ENCODE measurements at regions not wholly inside any gene's neighbourhood (a gene's known extent, or its start where the extent isn't known, plus 50 kb on each side); places are given as distances from the start of the nearest gene placed in this dataset.

DNA sequence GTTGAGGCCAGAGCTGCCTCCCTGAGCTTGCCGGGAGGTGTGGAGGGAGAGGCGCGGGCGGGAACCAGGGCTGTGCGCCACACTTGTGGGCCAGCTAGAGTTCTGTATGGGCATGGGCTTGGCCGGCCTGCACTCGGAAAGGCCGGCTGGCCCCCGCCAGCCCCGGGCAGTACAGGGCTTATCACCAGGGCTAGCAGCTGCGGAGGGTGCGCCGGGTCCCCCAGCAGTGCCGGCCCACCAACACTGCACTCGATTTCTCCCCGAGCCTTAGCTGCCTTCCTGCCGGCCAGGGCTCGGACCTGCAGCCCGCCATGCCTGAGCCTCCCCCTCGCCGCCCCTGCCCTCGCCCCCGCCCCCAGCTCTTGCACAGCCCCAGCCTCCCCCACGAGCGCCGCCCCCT is 472.7 kb downstream of the TFAP2A start:
- TF ChIP-seq, protein P1, sequence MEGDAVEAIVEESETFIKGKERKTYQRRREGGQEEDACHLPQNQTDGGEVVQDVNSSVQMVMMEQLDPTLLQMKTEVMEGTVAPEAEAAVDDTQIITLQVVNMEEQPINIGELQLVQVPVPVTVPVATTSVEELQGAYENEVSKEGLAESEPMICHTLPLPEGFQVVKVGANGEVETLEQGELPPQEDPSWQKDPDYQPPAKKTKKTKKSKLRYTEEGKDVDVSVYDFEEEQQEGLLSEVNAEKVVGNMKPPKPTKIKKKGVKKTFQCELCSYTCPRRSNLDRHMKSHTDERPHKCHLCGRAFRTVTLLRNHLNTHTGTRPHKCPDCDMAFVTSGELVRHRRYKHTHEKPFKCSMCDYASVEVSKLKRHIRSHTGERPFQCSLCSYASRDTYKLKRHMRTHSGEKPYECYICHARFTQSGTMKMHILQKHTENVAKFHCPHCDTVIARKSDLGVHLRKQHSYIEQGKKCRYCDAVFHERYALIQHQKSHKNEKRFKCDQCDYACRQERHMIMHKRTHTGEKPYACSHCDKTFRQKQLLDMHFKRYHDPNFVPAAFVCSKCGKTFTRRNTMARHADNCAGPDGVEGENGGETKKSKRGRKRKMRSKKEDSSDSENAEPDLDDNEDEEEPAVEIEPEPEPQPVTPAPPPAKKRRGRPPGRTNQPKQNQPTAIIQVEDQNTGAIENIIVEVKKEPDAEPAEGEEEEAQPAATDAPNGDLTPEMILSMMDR (IDR thresholded peaks at IDR 0.05 in 8 of 11, conservative IDR thresholded peaks at IDR 0.05 in 3 of 11): no peak
- TF ChIP-seq POLR2A (IDR thresholded peaks at IDR 0.05) (no peak), POLR2AphosphoS5 (IDR thresholded peaks at IDR 0.05) (no peak)

All from spleen (tissue), 7 donors.